Endothelial cell of umbilical vein (primary cell): ENCODE measurements at regions not wholly inside any gene's neighbourhood (a gene's known extent, or its start where the extent isn't known, plus 50 kb on each side); places are given as distances from the start of the nearest gene placed in this dataset.

Source experiments
- BruUV-seq: library from RNA; stranded (reverse); fragments of 400-500 nt; replicated peaks from 2 replicates; lab custom pipeline; 2021; lab: Mats Ljungman, UMichigan
- CTCF ChIA-PET: fragments of 300-600, 350-600 bp; sonication (Branson Sonifier 250); formaldehyde crosslinking; loops from one replicate; lab custom pipeline; 2021; ENCODE audit warnings: antibody characterized with exemption, inconsistent platforms; lab: Charles Lee
- POLR2A ChIA-PET: fragments of 300-600, 350-600 bp; sonication (Branson Sonifier 250); formaldehyde crosslinking; loops from one replicate; lab custom pipeline; 2021; ENCODE audit warnings: antibody characterized with exemption, inconsistent platforms; lab: Charles Lee
- DNase-seq: peaks from one replicate; pipeline ENCODE4 v3.0.0-alpha.2; 2011; ENCODE audit warnings: low read depth, low spot score
- FAIRE-seq: peaks from 2 replicates; lab custom pipeline; 2011; peaks lifted over from hg19 to GRCh38; lab: Jason Lieb, UNC
- H2AFZ ChIP-seq: 2 replicates; pipeline ENCODE4 v1.6.0; 2012; ENCODE audit warnings: low read depth, low read length, control low read depth, inconsistent platforms
- H3K27ac ChIP-seq: 2 replicates; pipeline ENCODE4 v1.5.1; 2011; ENCODE audit warnings: low read depth, mild to moderate bottlenecking, control low read depth, low read length, moderate library complexity; ENCODE audit not compliant: insufficient read depth
- H3K27me3 ChIP-seq, 2 experiments: 2 replicates each; pipeline versions ENCODE4 v1.6.0 to v1.6.1; 2011; ENCODE audit warnings: low read length in 2 of 2, mixed read lengths in 1 of 2; ENCODE audit not compliant: control insufficient read depth in 2 of 2, insufficient read depth in 2 of 2
- H3K36me3 ChIP-seq, 2 experiments: 2 replicates in 1 of 2; 3 replicates in 1 of 2; pipeline ENCODE4 v1.5.1; 2011; ENCODE audit warnings: low read length in 2 of 2, mild to moderate bottlenecking in 1 of 2, moderate library complexity in 1 of 2; ENCODE audit not compliant: control insufficient read depth in 2 of 2, insufficient read depth in 2 of 2; ENCODE audit errors: extremely low read depth in 1 of 2
- H3K4me1 ChIP-seq: 3 replicates; pipeline ENCODE4 v1.5.1; 2011; ENCODE audit warnings: mild to moderate bottlenecking, low read length; ENCODE audit not compliant: control insufficient read depth, insufficient read depth; ENCODE audit errors: extremely low read depth
- H3K4me2 ChIP-seq: 2 replicates; pipeline ENCODE4 v1.6.1; 2011; ENCODE audit warnings: low read length, control low read depth, mixed read lengths; ENCODE audit not compliant: insufficient read depth
- H3K4me3 ChIP-seq, 3 experiments: fragments of 200-600 bp in 1 of 3; sonication (generic), shearing (Covaris generic) in 1 of 3; replicated peaks in 1 of 3; 2 replicates each; pipeline ENCODE4 v1.5.1; 2011 to 2016; ENCODE audit warnings: control low read depth in 3 of 3, low read length in 3 of 3, mild to moderate bottlenecking in 2 of 3, inconsistent platforms in 1 of 3, low read depth in 1 of 3, moderate library complexity in 1 of 3; ENCODE audit not compliant: insufficient read depth in 1 of 3
- H3K79me2 ChIP-seq: 2 replicates; pipeline ENCODE4 v1.6.0; 2012; ENCODE audit warnings: low read length, inconsistent platforms; ENCODE audit not compliant: control insufficient read depth, insufficient read depth
- H3K9ac ChIP-seq: replicated peaks from 2 replicates; pipeline ENCODE3; 2011; ENCODE audit warnings: low read length, control low read depth; ENCODE audit not compliant: insufficient read depth; ENCODE audit errors: extremely low read depth
- H3K9me1 ChIP-seq: replicated peaks from 3 replicates; pipeline ENCODE4 v1.6.0; 2011; ENCODE audit warnings: mild to moderate bottlenecking, low read length; ENCODE audit not compliant: control insufficient read depth, insufficient read depth; ENCODE audit errors: extremely low read depth
- H3K9me3 ChIP-seq: replicated peaks from 2 replicates; pipeline ENCODE4 v1.5.1; 2012; ENCODE audit warnings: low read length, inconsistent platforms; ENCODE audit not compliant: control insufficient read depth, insufficient read depth
- H4K20me1 ChIP-seq: replicated peaks from 2 replicates; pipeline ENCODE3; 2011; ENCODE audit warnings: mild to moderate bottlenecking, low read length; ENCODE audit not compliant: control insufficient read depth, insufficient read depth; ENCODE audit errors: extremely low read depth
- EZH2 ChIP-seq: IDR thresholded peaks from 2 replicates; pipeline ENCODE4 v1.6.1; 2012; ENCODE audit warnings: borderline replicate concordance, low read depth, mild to moderate bottlenecking, moderate library complexity, low read length, inconsistent platforms; ENCODE audit not compliant: severe bottlenecking
- FOS ChIP-seq: IDR thresholded peaks from 2 replicates; pipeline ENCODE4 v1.6.1; 2011; ENCODE audit warnings: mild to moderate bottlenecking, low read length, moderate library complexity, borderline replicate concordance; ENCODE audit not compliant: insufficient read depth
- GATA2 ChIP-seq: IDR thresholded peaks from 2 replicates; pipeline ENCODE4 v1.7.0; 2011; ENCODE audit warnings: low read depth, mild to moderate bottlenecking, moderate library complexity, mixed read lengths, low read length; ENCODE audit not compliant: insufficient read length, insufficient read depth
- JUN ChIP-seq: IDR thresholded peaks from 2 replicates; pipeline ENCODE4 v1.6.1; 2011; ENCODE audit warnings: borderline replicate concordance, low read depth; ENCODE audit not compliant: insufficient read length, insufficient read depth
- MYC ChIP-seq: IDR thresholded peaks from one replicate; pipeline ENCODE4 v1.6.1; 2011; ENCODE audit warnings: mild to moderate bottlenecking, low read depth, low read length
- POLR2A ChIP-seq: IDR thresholded peaks from 2 replicates; pipeline ENCODE4 v1.6.1; 2012; ENCODE audit warnings: low read depth, mild to moderate bottlenecking, control low read depth, low read length
- POLR2AphosphoS5 ChIP-seq: IDR thresholded peaks from 2 replicates; pipeline ENCODE4 v1.6.1; 2012; ENCODE audit warnings: low read depth, mild to moderate bottlenecking, control low read depth, low read length, moderate library complexity; ENCODE audit not compliant: insufficient read depth
- dilution Hi-C: fragments of 300-500 bp; cut with MboI; formaldehyde crosslinking; loops from one replicate; pipeline ENCODE4 v1.15.0; 2019; ENCODE audit warnings: low sequenced_read_pairs; ENCODE audit not compliant: extremely low pct_ligation_motif_present
- intact Hi-C: fragments of 100-400 bp; cut with micrococcal nuclease; formaldehyde crosslinking; loops from one replicate; pipeline ENCODE4 v1.10.0; 2022
- TF ChIP-seq, protein P1 (sequence below), 2 donors: IDR thresholded peaks; 1 replicate in 1 of 2; 2 replicates in 1 of 2; pipeline ENCODE4 v1.5.1; 2011; ENCODE audit warnings: low read length in 2 of 2, mild to moderate bottlenecking in 2 of 2, moderate library complexity in 2 of 2, control low read depth in 1 of 2, inconsistent platforms in 1 of 2, low read depth in 1 of 2; ENCODE audit not compliant: insufficient read depth in 1 of 2; ENCODE audit errors: extremely low read depth in 1 of 2
- TF ChIP-seq, protein P2 (sequence below): IDR thresholded peaks from 2 replicates; pipeline ENCODE4 v1.6.1; 2011; ENCODE audit not compliant: insufficient read depth, insufficient read length

DNA sequence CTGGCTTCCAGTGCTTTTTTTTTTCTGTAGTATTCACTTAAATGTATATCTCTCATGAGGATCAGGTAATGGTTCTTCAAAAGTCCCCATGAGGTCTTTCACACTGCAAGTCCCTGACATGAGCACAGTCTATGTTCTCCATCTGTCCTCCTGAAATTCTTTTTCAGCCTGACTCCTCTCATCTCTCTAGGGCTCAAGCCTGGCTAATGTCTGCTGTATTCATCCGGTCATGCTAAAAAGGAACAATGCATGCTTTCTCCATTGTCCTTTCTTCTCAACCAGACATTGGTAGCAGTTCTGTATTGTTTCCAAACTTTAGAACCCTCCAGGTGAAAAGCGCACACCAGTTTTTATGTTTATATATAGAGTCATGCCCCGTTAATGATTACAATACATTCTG is 368.3 kb upstream of the OLFM3 start:
- no peaks in the 10 kb centered on the region for H4K20me1 ChIP-seq
- no peak for TF ChIP-seq POLR2AphosphoS5
- TF ChIP-seq POLR2A = no peak
- no peak for TF ChIP-seq EZH2
- TF ChIP-seq FOS = no peak
- no peak for TF ChIP-seq MYC
- no peak for TF ChIP-seq GATA2
- TF ChIP-seq, protein P1, sequence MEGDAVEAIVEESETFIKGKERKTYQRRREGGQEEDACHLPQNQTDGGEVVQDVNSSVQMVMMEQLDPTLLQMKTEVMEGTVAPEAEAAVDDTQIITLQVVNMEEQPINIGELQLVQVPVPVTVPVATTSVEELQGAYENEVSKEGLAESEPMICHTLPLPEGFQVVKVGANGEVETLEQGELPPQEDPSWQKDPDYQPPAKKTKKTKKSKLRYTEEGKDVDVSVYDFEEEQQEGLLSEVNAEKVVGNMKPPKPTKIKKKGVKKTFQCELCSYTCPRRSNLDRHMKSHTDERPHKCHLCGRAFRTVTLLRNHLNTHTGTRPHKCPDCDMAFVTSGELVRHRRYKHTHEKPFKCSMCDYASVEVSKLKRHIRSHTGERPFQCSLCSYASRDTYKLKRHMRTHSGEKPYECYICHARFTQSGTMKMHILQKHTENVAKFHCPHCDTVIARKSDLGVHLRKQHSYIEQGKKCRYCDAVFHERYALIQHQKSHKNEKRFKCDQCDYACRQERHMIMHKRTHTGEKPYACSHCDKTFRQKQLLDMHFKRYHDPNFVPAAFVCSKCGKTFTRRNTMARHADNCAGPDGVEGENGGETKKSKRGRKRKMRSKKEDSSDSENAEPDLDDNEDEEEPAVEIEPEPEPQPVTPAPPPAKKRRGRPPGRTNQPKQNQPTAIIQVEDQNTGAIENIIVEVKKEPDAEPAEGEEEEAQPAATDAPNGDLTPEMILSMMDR (IDR thresholded peaks at IDR 0.05; ENCODE audit: extremely low read depth in 1 of 2, insufficient read depth in 1 of 2, low read depth in 1 of 2, low read length in 2 of 2) = no peak
- TF ChIP-seq JUN = no peak
- TF ChIP-seq, protein P2, sequence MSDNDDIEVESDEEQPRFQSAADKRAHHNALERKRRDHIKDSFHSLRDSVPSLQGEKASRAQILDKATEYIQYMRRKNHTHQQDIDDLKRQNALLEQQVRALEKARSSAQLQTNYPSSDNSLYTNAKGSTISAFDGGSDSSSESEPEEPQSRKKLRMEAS = no peak

More for the DNA sequence above, 368.3 kb upstream of the OLFM3 start:
- Histone ChIP-seq H3K9me1 (no peaks in the 10 kb centered on the region), H3K9ac (no peak overlapping the region), H3K9me3 (no peaks in the 10 kb centered on the region), H3K4me3 (no peak overlapping the region), H3K79me2 (no peaks in the 10 kb centered on the region), H3K4me2 (no peak overlapping the region), H3K27me3 (no peaks in the 10 kb centered on the region), H3K36me3 (no peaks in the 10 kb centered on the region), H2AFZ (no peak overlapping the region), H3K27ac (no peak overlapping the region), H3K4me1 (peaks cover 4% of the 10 kb centered on the region)
- DNase-seq (no peak), FAIRE-seq (no peak)
- dilution Hi-C loops = no loop called here
- intact Hi-C loops = no loop called here
- ChIA-PET CTCF (no interaction called here), POLR2A (no interaction called here)
- no TSS peak for BruUV-seq
